ENCODE measurements at regions not wholly inside any gene's neighbourhood (a gene's known extent, or its start where the extent isn't known, plus 50 kb on each side); places are given as distances from the start of the nearest gene placed in this dataset.
A peak's percentile ranks its signal among the peaks of the same experiment; 100 is the strongest.

DNA sequence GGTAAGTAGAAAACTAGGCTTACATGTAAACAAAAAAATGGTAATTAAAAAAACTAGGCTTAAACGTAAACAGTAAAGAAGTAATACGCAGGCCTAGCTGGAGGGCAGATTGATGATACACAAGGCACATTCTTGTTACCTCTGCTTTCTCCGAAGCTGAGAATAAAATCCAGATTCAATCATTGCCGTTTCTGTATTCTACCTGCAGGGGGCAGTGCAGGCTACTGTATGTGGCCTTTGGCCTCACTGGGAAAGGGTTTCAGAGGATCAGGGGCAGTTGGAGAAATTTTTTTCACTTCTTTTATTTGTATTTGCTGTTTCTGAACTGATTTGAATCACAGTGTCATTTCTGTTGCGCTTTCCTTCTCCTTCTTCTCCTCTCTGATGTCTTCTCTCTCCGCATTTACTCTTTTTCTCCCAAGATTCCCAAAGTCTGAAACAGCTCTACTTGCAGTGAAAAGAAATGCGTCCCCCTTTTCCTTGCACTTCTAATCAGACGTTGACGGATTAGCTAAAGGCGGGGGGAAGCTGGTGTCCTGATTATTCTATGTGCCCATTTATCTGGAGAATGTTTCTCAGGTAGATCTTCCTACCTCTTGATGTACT lies 67.1 kb upstream of the MCTP2 start:
- peak; percentile 66 for DNase-seq
- Histone ChIP-seq H3K27me3 (no peaks in the 10 kb centered on the region), H3K4me3 (no peak overlapping the region), H3K27ac (no peak overlapping the region), H3K9me3 (no peaks in the 10 kb centered on the region), H3K36me3 (ENCODE audit: low read depth, missing control alignments) (no peaks in the 10 kb centered on the region), H3K4me1 (no peaks in the 10 kb centered on the region)
- intact Hi-C loops (cut with DNase I; ENCODE audit: low total_unique reads): no loop called here
- no peak for TF ChIP-seq POLR2A (IDR thresholded peaks at IDR 0.05)
- TF ChIP-seq, protein P1, sequence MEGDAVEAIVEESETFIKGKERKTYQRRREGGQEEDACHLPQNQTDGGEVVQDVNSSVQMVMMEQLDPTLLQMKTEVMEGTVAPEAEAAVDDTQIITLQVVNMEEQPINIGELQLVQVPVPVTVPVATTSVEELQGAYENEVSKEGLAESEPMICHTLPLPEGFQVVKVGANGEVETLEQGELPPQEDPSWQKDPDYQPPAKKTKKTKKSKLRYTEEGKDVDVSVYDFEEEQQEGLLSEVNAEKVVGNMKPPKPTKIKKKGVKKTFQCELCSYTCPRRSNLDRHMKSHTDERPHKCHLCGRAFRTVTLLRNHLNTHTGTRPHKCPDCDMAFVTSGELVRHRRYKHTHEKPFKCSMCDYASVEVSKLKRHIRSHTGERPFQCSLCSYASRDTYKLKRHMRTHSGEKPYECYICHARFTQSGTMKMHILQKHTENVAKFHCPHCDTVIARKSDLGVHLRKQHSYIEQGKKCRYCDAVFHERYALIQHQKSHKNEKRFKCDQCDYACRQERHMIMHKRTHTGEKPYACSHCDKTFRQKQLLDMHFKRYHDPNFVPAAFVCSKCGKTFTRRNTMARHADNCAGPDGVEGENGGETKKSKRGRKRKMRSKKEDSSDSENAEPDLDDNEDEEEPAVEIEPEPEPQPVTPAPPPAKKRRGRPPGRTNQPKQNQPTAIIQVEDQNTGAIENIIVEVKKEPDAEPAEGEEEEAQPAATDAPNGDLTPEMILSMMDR (IDR thresholded peaks at IDR 0.05): peak; percentile 68 to 79 (median 71)
- WGBS, 2 donors: 43 to 47% methylated on average over 10 of the region's 10 CpGs

DNA sequence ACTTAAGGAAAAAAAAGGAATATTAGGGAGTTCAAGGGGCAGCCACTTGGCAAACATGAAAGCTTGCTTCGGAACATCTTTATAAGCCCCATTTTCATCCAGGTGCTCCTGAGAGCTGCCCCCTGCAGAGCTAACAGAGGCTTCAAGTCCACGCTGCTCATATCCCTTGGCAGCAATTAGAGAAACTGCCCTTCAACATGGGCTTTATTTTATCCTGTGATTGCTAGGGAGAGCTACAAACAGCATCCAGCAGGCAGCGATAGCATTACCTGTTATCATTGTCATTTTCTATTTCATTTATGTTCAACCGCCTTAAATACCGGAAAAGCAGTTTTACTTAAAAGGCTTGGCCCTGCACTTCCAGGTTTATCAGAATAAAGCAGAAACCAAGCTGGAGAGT lies 68.4 kb upstream of the MCTP2 start:
- 82 to 88% methylated on average over 5 of the region's 5 CpGs for WGBS, 2 donors
- TF ChIP-seq, protein P1 (IDR thresholded peaks at IDR 0.05): no peak
- TF ChIP-seq POLR2A (IDR thresholded peaks at IDR 0.05): no peak
- no peak overlapping the region for H3K27ac ChIP-seq
- no peaks in the 10 kb centered on the region for H3K36me3 ChIP-seq (ENCODE audit: low read depth, missing control alignments)
- H3K27me3 ChIP-seq: no peaks in the 10 kb centered on the region
- no peaks in the 10 kb centered on the region for H3K9me3 ChIP-seq
- intact Hi-C loops (cut with DNase I; ENCODE audit: low total_unique reads): no loop called here
- no peak for DNase-seq
- H3K4me3 ChIP-seq: no peak overlapping the region
- no peaks in the 10 kb centered on the region for H3K4me1 ChIP-seq

DNA sequence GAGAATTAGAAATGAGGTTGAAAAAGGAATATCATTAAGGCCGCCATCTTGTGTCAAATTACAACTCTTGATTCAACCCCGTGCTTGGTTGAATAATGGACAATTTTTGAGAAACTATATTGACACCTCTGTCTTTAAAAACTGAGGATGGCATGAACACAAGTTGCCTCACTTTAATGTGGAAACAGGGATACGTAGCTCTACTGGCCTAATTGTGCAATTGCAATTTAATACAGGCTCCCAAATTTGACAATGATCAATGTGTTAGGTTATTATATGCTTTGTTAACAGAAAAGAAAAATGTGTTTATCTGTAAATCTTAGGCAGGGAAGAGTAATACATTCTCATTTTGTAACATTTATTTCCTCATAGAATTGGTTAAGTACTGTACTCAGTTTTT lies 77.1 kb upstream of the MCTP2 start:
- no peaks in the 10 kb centered on the region for H3K9me3 ChIP-seq
- WGBS, 2 donors: 83 to 93% methylated on average over 3 of the region's 3 CpGs
- TF ChIP-seq, protein P1 (IDR thresholded peaks at IDR 0.05): peak in 1 of 3 experiments; percentile 31
- TF ChIP-seq POLR2A (IDR thresholded peaks at IDR 0.05): no peak
- no peaks in the 10 kb centered on the region for H3K36me3 ChIP-seq (ENCODE audit: low read depth, missing control alignments)
- no peaks in the 10 kb centered on the region for H3K4me1 ChIP-seq
- no peaks in the 10 kb centered on the region for H3K27me3 ChIP-seq
- intact Hi-C loops (cut with DNase I; ENCODE audit: low total_unique reads): no loop called here
- H3K4me3 ChIP-seq: no peak overlapping the region
- H3K27ac ChIP-seq: no peak overlapping the region
- DNase-seq: no peak

DNA sequence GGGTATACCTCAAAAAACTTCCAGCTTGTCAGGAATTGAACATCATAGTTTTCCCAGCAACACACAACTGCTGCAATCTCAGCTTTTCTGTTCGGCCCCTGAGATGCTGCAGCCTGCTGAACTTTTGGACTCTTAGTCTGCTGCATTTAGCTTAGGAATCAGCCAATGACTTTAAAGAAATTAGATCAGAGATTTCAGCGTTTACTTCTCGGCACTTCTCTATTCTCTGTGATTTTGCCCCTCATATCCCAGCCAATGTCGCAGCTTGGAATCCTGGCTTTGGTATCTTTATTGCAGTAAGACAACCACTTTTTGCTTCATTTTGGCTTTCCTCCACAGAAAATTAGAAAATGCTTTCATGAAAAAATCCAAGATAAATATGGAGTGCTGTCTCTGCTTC lies 86.3 kb upstream of the MCTP2 start:
- H3K4me3 ChIP-seq: no peak overlapping the region
- no peaks in the 10 kb centered on the region for H3K27me3 ChIP-seq
- no peak for DNase-seq
- TF ChIP-seq, protein P1 (IDR thresholded peaks at IDR 0.05): no peak
- no peak for TF ChIP-seq POLR2A (IDR thresholded peaks at IDR 0.05)
- no peaks in the 10 kb centered on the region for H3K9me3 ChIP-seq
- H3K27ac ChIP-seq: no peak overlapping the region
- 39 to 60% methylated on average over 4 of the region's 4 CpGs for WGBS, 2 donors
- intact Hi-C loops (cut with DNase I; ENCODE audit: low total_unique reads): no loop called here
- no peaks in the 10 kb centered on the region for H3K36me3 ChIP-seq (ENCODE audit: low read depth, missing control alignments)
- no peaks in the 10 kb centered on the region for H3K4me1 ChIP-seq

DNA sequence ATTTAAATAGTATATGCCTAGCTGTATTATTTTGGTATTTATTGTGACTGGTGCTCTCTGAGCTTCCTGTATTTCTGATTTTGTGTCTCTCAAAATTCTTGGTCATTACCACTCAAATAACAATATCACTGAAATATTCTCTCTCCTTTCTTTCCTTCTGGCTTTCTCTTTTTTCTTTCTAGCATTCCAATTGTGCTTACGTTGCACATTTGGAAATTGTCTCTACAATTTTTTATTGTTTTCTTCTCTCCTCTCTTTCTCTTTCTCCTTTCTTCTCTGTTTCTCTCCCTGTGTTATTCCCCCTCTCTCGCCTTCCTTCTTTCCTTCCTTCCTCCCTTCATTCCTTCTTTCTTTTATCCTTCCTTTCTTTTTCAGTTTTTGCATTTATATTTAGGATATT lies 89.6 kb upstream of the MCTP2 start:
- Histone ChIP-seq H3K27ac (no peak overlapping the region), H3K4me1 (no peaks in the 10 kb centered on the region), H3K4me3 (no peak overlapping the region), H3K9me3 (no peaks in the 10 kb centered on the region), H3K27me3 (no peaks in the 10 kb centered on the region), H3K36me3 (ENCODE audit: low read depth, missing control alignments) (no peaks in the 10 kb centered on the region)
- intact Hi-C loops (cut with DNase I; ENCODE audit: low total_unique reads): no loop called here
- TF ChIP-seq, protein P1 (IDR thresholded peaks at IDR 0.05): no peak
- no peak for TF ChIP-seq POLR2A (IDR thresholded peaks at IDR 0.05)
- no peak for DNase-seq
- WGBS, 2 donors: 87 to 98% methylated on average over 2 of the region's 2 CpGs

Measured in testis (tissue), 2 donors.